Neural progenitor cell (in vitro differentiated cells): ENCODE measurements at regions not wholly inside any gene's neighbourhood (a gene's known extent, or its start where the extent isn't known, plus 50 kb on each side); places are given as distances from the start of the nearest gene placed in this dataset.

Source experiments
- DNase-seq: peaks from one replicate; pipeline ENCODE4 v3.0.0-alpha.2; 2016; ENCODE audit warnings: low spot score
- H2AFZ ChIP-seq: fragments of 200-600 bp; sonication (generic); replicated peaks from 2 replicates; pipeline ENCODE4 v1.6.1; 2016; ENCODE audit warnings: antibody characterized with exemption
- H3F3A ChIP-seq: fragments of 200-600 bp; sonication (generic); 2 replicates; pipeline ENCODE4 v1.6.1; 2016; ENCODE audit warnings: antibody characterized with exemption, low read depth
- H3K27ac ChIP-seq: fragments of 200-600 bp; sonication (generic); 2 replicates; pipeline ENCODE4 v1.5.1; 2016; ENCODE audit warnings: mild to moderate bottlenecking
- H3K27me3 ChIP-seq: fragments of 200-600 bp; sonication (generic); 2 replicates; pipeline ENCODE4 v1.6.1; 2016; ENCODE audit warnings: mild to moderate bottlenecking, moderate library complexity
- H3K36me3 ChIP-seq: fragments of 200-600 bp; sonication (generic); 2 replicates; pipeline ENCODE4 v1.5.1; 2016
- H3K4me1 ChIP-seq: fragments of 200-600 bp; sonication (generic); 2 replicates; pipeline ENCODE4 v1.6.1; 2016; ENCODE audit warnings: mixed run types
- H3K4me2 ChIP-seq: fragments of 200-600 bp; sonication (generic); 2 replicates; pipeline ENCODE4 v1.6.1; 2016
- H3K4me3 ChIP-seq: fragments of 200-600 bp; sonication (generic); 2 replicates; pipeline ENCODE4 v1.5.1; 2016
- H3K79me2 ChIP-seq: fragments of 200-600 bp; sonication (generic); 2 replicates; pipeline ENCODE4 v1.6.1; 2016; ENCODE audit warnings: low read depth
- H3K9ac ChIP-seq: fragments of 200-600 bp; sonication (generic); 2 replicates; pipeline ENCODE4 v1.6.1; 2016
- H3K9me3 ChIP-seq: fragments of 200-600 bp; sonication (generic); 2 replicates; pipeline ENCODE4 v1.5.1; 2016; ENCODE audit warnings: low read depth
- H4K20me1 ChIP-seq: fragments of 200-600 bp; sonication (generic); 2 replicates; pipeline ENCODE4 v1.6.1; 2016; ENCODE audit warnings: low read depth
- H3K27ac Mint-ChIP-seq: 3 replicates; pipeline ENCODE4 v1.8.0; 2021; ENCODE audit warnings: mixed read lengths
- H3K27me3 Mint-ChIP-seq: 2 replicates; pipeline ENCODE4 v1.8.0; 2022; ENCODE audit warnings: low read depth, mild to moderate bottlenecking, inconsistent platforms, moderate library complexity, mixed read lengths; ENCODE audit not compliant: insufficient read depth
- H3K36me3 Mint-ChIP-seq: 3 replicates; pipeline ENCODE4 v1.8.0; 2021; ENCODE audit warnings: mixed read lengths
- H3K4me1 Mint-ChIP-seq: 3 replicates; pipeline ENCODE4 v1.8.0; 2021; ENCODE audit warnings: mixed read lengths
- H3K4me3 Mint-ChIP-seq: 3 replicates; pipeline ENCODE4 v1.8.0; 2021; ENCODE audit warnings: mild to moderate bottlenecking, moderate library complexity, mixed read lengths
- H3K9me3 Mint-ChIP-seq: 3 replicates; pipeline ENCODE4 v1.8.0; 2020; ENCODE audit warnings: mixed read lengths
- CTCF ChIP-seq: fragments of 200-600 bp; sonication (generic); IDR thresholded peaks from 2 replicates; pipeline ENCODE4 v1.5.1; 2017; ENCODE audit warnings: antibody characterized with exemption, mild to moderate bottlenecking
- EZH2 ChIP-seq: fragments of 200-600 bp; sonication (generic); IDR thresholded peaks from 2 replicates; pipeline ENCODE4 v1.6.1; 2017; ENCODE audit warnings: antibody characterized with exemption, mild to moderate bottlenecking, moderate library complexity
- EZH2phosphoT487 ChIP-seq: fragments of 200-600 bp; sonication (generic); IDR thresholded peaks from 2 replicates; pipeline ENCODE4 v1.6.1; 2017; ENCODE audit warnings: antibody characterized with exemption

- H3K79me2 ChIP-seq, result no peaks in the 10 kb centered on the region
- H3K4me3 ChIP-seq, result no peak overlapping the region
- H3K9me3 Mint-ChIP-seq, result peaks cover 4% of the 10 kb centered on the region
- no peaks in the 10 kb centered on the region for H3K27me3 ChIP-seq
- H3K4me1 ChIP-seq, result no peaks in the 10 kb centered on the region
- no peak overlapping the region for H3K27ac ChIP-seq
- H3K27me3 Mint-ChIP-seq, result peaks cover 3% of the 10 kb centered on the region
- H3K9ac ChIP-seq, result no peak overlapping the region
- H3K9me3 ChIP-seq, result no peaks in the 10 kb centered on the region
- H3K4me1 Mint-ChIP-seq, result no peaks in the 10 kb centered on the region
- DNase-seq, result no peak
- peak overlapping the region; percentile 34 for H2AFZ ChIP-seq
- no peak for TF ChIP-seq CTCF
- TF ChIP-seq EZH2, result no peak
- no peak for TF ChIP-seq EZH2phosphoT487
- H3K36me3 ChIP-seq, result no peaks in the 10 kb centered on the region
- no peaks in the 10 kb centered on the region for H3F3A ChIP-seq
- H3K36me3 Mint-ChIP-seq, result no peaks in the 10 kb centered on the region
- no peak overlapping the region for H3K4me2 ChIP-seq
- no peak overlapping the region for H3K4me3 Mint-ChIP-seq
- no peaks in the 10 kb centered on the region for H4K20me1 ChIP-seq
- no peak overlapping the region for H3K27ac Mint-ChIP-seq
Observed at GRCh38 chr2:45212953-45213635, 203.8 kb upstream of the SIX2 start.

GRCh38 chr2:45211636-45212035 is 202.4 kb upstream of the SIX2 start:
- Mint-ChIP-seq H3K27ac (no peak overlapping the region), H3K4me3 (no peak overlapping the region)

GRCh38 chr2:45210462-45211195 is 201.4 kb upstream of the SIX2 start:
- H3K4me3 Mint-ChIP-seq, result no peak overlapping the region
- TF ChIP-seq EZH2 (no peak), CTCF (no peak), EZH2phosphoT487 (no peak)
- H3K27ac ChIP-seq, result no peak overlapping the region
- no peak overlapping the region for H3K27ac Mint-ChIP-seq
- H3K9ac ChIP-seq, result no peak overlapping the region
- DNase-seq, result no peak
- no peaks in the 10 kb centered on the region for H3F3A ChIP-seq
- H3K4me3 ChIP-seq, result no peak overlapping the region
- no peaks in the 10 kb centered on the region for H3K9me3 Mint-ChIP-seq
- no peaks in the 10 kb centered on the region for H3K79me2 ChIP-seq
- H3K4me1 ChIP-seq, result no peaks in the 10 kb centered on the region
- H3K27me3 ChIP-seq, result no peaks in the 10 kb centered on the region
- peaks cover 10% of the 10 kb centered on the region for H3K27me3 Mint-ChIP-seq
- H3K4me1 Mint-ChIP-seq, result no peaks in the 10 kb centered on the region
- H2AFZ ChIP-seq, result no peak overlapping the region
- no peak overlapping the region for H3K4me2 ChIP-seq
- no peaks in the 10 kb centered on the region for H4K20me1 ChIP-seq
- no peaks in the 10 kb centered on the region for H3K36me3 Mint-ChIP-seq
- H3K9me3 ChIP-seq, result no peaks in the 10 kb centered on the region
- no peaks in the 10 kb centered on the region for H3K36me3 ChIP-seq

More at GRCh38 chr2:45211636-45212035, 202.4 kb upstream of the SIX2 start:
- Histone ChIP-seq H3K79me2 (no peaks in the 10 kb centered on the region), H3K4me1 (no peaks in the 10 kb centered on the region), H3K4me2 (no peak overlapping the region), H3K27ac (no peak overlapping the region), H3K36me3 (no peaks in the 10 kb centered on the region), H4K20me1 (no peaks in the 10 kb centered on the region), H3K9me3 (no peaks in the 10 kb centered on the region), H2AFZ (no peak overlapping the region), H3K27me3 (no peaks in the 10 kb centered on the region), H3K9ac (no peak overlapping the region), H3K4me3 (no peak overlapping the region), H3F3A (no peaks in the 10 kb centered on the region)
- no peak for DNase-seq
- H3K36me3 Mint-ChIP-seq, result no peaks in the 10 kb centered on the region
- no peak for TF ChIP-seq CTCF
- no peak for TF ChIP-seq EZH2phosphoT487
- no peaks in the 10 kb centered on the region for H3K9me3 Mint-ChIP-seq
- H3K4me1 Mint-ChIP-seq, result no peaks in the 10 kb centered on the region
- peaks cover 5% of the 10 kb centered on the region for H3K27me3 Mint-ChIP-seq
